IPS-11a (cell line): ENCODE measurements at regions not wholly inside any gene's neighbourhood (a gene's known extent, or its start where the extent isn't known, plus 50 kb on each side); places are given as distances from the start of the nearest gene placed in this dataset.
"Not testable (repeated sequence)": the region's sequence is repeated elsewhere in the genome, so short reads cannot be mapped to it uniquely, and the experiment has no call there.

ENCODE experiments used
- H3K4me3 ChIP-seq: one replicate; pipeline ENCODE4 v1.5.1; 2013; ENCODE audit warnings: low read depth, low read length, control low read depth

DNA sequence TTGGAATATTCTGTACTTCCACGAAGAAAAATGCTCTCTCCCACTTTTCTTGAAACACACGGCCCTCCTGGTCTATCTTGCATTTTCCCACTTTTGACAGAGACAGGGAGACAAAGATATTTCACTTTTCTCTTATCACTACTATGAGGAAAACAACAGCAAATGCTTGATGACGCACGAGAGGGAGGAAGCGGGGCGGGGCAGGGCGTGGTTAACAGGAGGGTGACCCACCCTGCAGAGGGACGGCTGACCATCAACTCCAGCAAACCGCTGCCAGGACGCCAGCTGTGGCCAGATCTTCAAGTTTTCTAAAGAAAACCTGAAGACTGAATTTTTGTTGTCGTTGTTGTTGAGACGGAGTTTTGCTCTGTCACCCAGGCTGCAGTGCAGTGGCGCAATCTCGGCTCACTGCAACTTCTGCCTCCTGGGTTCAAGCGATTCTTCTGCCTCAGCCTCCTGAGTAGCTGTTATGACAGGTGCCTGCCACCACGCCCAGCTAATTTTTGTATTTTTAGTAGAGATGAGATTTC, 63.8 kb downstream of the NSUN5 start:
- H3K4me3 ChIP-seq, result not testable (repeated sequence)

DNA sequence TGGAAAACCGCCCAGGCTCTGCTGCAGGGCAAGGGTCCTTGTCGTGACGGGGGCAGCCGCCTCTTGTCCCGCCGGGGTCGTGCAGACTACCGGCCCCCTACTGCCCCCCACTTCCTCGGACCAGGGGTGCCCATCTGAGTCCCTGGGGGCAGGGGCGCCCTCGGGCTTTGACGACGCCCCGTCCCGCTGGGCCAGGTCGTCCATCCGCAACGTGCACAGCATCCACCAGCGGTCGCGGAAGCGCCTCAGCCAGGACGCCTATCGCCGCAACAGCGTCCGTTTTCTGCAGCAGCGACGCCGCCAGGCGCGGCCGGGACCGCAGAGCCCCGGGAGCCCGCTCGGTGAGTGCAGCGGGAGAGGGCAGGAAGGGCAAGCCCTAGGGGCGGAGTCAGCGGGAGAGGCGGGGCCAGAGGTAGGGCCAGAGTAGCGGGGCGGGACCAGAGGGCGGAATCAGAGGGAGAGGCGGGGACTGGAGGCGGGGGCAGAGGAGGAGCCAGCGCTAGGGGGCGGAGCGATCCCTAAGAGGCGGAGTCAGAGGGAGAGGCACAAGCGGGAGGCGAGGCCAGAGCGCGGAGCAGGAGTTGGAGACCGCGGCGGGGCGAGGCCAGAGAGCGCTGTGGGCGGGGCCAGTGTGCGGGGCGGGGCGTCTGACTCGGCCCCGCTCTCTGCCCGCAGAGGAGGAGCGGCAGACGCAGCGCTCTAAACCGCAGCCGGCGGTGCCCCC, 73.5 kb downstream of the NSUN5 start:
- not testable (repeated sequence) for H3K4me3 ChIP-seq

DNA sequence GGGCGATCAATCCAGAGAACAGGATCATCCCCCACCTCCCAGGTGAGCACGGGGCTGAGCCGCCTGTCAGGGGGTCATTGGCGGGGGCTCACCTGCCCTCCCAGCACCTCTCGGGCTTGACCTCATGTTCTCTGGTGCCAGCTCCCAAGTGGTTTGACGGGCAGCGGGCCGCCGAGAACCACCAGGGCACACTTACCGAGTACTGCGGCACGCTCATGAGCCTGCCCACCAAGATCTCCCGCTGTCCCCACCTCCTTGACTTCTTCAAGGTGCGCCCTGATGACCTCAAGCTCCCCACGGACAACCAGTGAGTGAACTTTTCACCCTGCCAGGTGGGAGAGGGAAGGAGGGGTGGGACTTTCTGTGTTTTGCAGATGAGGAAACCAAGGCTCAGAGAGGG, 82.9 kb downstream of the NSUN5 start:
- H3K4me3 ChIP-seq, result not testable (repeated sequence)

DNA sequence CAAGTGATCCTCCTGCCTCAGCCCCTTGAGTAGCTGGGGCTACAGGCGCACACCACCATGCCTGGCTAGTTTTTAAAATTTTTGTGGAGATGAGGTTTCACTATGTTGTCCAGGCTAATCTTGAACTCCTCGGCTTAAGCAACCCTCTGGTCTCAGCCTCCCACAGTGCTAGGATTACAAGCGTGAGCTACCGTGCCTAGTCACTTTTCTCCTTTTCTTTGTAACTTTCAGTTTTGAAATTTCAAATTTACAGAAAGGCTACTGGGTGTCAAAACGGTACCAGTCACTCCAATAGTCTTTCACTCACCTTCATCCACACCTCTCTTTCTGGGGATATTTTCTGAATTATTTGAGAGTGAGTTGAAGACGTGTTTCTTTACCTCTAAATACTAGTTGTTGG, 86.9 kb downstream of the NSUN5 start:
- not testable (repeated sequence) for H3K4me3 ChIP-seq

DNA sequence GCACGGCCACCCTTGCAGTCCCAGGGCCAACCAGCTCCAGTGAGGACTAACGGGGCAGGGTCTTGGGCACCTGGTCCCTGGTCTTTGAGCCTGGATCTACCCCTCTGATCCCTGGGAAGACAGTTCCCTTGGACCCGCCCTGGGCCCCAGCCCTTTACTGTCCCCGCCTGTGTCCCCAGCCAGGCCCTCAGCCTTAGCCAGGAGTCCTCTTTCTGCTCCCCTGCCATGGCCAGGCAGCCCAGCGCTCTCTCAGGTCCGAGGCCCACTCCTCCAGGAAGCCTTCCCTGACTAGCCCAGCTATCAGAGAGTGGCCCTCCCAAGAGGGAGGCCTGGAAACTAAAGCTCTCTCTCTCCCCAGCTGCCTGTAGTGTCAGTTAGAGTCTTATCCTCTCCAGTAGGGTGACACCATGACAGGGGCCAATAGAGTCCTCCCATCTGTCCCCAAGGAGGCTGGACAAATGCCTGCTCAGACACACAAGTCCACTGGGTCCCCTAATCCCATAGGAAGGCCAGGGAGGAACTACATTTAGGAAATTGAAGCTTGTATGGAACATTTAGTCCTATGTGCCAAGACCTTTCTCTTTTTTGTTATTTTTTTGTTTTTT, 87.8 kb downstream of the NSUN5 start:
- not testable (repeated sequence) for H3K4me3 ChIP-seq

DNA sequence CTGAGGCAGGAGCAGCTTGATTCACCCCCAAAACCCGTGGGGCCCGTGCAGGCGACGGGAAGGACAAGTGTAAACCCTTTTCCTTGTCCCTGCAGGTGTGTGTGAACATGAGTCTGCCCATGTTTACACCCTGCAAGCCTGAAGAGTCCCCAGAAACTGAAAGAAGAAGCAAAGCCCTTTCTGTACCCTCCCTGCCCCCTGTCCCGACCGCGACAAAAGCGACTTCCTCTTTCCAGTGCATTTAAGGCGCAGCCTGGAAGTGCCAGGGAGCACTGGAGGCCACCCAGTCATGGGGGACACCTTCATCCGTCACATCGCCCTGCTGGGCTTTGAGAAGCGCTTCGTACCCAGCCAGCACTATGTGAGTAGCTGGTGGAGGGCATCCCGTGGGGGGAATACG, 88.3 kb downstream of the NSUN5 start:
- H3K4me3 ChIP-seq, result not testable (repeated sequence)

DNA sequence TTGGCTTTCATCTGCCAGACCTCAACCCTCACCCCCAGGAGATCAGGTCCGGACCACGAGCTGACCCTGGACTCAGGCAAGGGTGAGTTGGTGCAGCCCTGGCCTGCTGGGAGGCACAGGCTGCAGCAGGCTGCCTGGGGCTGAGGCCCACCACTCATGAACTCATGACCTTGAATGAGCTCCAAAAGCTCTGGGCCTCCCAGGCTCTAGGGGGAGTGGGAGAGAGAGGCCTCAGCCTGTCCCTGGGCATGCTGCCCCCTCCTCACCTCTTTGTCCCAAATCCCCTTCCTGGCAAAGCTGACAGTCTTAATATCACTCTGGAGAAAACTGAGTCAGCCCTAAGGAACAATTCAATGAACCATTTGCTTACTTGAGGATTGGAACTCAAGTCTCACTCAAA, 89.8 kb downstream of the NSUN5 start:
- H3K4me3 ChIP-seq, result not testable (repeated sequence)

DNA sequence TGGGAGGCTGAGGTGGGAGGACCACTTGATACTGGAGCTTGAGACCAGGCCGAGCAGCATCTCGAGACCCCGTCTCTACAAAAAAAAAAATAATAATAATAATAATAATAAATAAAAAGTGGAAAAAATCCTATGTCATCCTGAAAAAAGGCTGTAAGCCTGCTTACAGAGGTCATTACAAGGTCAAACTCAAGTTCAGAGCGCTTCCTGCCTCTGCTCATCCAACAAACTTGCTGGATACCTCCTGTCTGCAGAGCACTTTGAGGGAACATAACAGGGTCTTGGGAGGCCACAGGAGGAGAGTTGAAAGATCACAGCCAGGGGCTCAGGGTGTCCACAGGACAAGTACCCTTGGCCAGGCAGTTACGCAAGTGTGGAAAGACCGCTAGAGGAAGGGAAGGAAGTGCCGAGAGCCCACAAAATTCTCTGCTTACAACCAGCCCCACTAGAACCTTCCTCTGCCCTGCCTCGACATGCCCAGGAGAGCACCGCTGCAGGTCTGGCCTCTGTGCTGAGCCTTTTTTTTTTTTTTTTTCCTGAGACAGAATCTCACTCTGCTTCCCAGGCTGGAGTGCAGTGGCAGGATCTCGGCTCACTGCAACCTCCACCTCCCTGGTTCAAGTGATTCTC, 92.5 kb downstream of the NSUN5 start:
- H3K4me3 ChIP-seq, result not testable (repeated sequence)

DNA sequence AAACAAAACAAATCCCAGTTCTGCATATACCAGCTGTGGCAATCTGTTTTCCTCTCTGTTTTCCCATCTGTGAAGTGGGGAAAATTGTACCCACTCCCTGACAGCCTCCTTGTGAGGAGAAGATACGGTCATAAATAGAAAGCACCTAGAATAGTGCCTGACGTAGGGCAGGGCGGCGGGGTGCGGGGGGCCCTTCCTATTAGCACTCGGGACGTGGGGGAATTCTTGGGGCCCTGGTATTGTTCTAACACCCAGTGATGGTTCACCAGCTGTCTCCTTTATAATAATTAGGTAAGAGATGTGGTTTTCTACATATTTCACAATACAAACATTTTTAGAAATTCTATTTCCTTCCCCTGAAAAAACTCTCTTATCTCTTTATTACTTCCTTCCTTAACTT, 93.4 kb downstream of the NSUN5 start:
- not testable (repeated sequence) for H3K4me3 ChIP-seq

DNA sequence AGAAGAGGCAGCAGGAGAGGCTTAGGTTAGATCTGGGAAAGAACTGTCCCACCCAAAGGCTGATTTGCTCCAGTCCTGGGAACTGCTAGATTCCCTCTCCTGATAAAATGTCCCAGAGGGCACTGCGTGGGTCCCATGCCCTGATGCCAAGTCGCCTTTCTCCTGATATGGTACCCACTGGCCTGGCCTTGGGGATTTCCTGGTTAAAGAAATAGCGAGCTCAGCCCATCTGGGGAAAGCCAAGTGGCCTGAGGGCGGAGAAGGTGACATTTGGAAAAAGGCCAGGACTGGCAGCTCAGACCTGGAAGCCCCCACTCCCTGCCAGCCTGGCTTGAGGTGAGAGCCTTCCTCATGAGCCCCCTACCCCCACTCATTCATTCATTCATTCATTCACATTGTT, 94.2 kb downstream of the NSUN5 start:
- H3K4me3 ChIP-seq, result not testable (repeated sequence)

DNA sequence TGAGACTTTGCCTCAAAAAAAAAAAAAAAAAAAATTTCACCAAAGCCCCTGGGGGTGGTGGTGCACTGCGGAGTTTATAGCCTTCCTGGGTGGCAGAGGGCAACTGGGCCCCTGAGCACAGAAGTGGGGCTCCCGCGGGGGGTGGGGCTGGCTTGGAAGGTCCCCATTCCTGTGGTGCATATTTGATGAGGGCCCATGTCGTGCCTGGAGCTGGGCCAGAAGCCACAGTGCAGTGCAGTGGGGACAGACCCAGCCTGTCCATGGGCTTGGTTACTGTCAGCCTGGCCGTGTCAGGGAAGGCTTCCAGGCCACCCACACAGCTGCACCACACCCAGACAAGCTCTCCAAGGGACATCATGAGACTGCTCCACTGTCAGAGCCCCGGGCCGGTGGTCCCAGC, 95.5 kb downstream of the NSUN5 start:
- not testable (repeated sequence) for H3K4me3 ChIP-seq

DNA sequence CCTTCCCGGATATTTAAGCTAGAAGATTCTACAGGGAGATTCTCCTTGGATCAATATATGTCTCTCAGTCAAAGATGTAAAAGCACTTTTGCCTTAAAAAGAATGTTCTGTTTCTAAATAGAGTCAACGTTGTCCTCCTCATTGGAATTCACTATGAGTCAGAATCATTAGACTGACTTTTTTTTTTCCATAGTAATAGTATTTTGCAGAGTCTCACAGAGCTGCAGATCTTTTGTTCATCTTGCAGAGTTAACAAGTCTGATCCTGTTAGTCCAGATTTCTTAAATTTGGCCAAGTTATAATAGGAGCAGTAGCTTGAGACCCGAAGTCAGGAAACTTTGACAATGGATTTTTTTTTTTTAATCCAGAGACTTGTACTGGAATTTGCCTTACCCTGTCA, 103.0 kb downstream of the NSUN5 start:
- H3K4me3 ChIP-seq, result not testable (repeated sequence)

DNA sequence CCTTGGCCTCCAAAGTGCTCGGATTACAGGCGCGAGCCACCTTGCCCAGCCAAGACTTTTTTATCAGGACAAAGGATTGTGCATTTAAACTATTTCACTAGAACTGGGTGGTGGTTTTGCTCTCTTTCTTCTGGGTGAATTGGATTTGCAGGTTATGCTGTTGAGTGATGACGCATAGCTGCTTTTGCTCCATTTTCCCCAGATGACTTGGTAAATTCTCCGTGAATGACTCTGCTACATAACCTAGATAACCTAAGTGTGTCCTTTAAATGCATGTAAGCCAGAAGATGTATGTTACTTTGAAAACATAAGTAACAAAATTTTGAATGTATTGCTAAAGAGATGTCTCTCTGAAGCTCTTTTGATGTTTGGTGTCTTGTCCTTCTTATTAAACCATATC, 103.7 kb downstream of the NSUN5 start:
- not testable (repeated sequence) for H3K4me3 ChIP-seq

DNA sequence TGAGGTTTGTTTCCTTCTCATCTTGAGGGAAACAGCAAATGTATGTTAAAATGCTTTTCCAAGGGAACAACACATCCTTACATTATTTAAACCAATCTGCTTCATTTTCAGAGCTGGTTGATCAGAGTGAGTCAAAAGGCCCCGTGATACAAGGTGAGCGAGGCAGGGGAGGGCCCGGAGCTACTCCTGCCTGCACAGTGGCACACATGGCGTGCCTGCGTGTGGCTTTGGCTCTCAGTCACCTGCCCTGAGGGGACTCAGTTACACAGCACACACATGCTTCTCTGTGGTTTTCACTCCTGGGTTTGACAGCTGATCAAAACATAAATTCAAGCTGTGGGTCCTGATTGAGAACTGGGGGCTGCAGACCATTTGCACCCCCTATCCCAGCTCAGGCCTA, 105.3 kb downstream of the NSUN5 start:
- H3K4me3 ChIP-seq, result not testable (repeated sequence)

DNA sequence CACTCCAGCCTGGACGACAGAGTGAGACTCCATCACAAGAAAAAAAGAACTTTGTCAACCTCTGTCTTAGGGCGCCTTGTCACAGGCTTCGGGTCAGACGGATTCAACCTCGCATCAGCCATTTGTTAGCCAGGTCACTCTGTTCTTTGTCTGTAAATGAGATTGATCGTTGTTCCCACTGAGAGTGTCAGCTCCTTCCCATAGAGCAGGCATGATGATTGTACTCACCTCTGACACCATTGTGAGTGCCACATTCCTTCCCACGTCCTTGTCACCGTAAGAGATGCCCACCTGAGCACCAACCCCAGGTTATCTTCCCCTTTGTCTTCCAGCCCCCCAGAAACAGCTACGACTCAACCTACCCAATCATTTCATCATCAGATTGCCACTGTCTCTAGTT, 107.4 kb downstream of the NSUN5 start:
- H3K4me3 ChIP-seq, result not testable (repeated sequence)

DNA sequence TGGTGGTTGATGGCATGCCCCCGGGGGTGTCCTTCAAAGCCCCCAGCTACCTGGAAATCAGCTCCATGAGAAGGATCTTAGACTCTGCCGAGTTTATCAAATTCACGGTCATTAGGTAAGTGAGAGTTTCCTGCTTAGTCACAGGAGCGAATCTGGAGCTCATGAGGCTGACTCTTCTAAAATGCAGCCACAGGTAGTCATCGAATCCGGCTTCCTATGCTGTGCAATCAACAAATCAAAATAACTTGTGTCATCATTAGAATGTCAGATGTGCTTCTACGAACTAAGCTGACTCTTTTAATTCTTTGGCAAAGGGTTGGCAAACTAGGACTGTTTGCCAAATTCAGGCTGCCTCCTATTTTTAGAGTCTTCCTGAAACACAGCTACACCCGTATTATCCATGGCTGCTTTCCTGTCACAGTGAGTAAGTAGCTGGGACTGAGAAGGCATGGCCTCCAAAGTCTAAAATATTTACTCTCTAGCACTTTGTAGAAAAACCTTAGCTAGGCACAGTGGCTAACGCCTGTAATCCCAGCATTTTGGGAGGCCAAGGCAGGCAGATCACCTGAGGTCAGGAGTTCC, 108.0 kb downstream of the NSUN5 start:
- not testable (repeated sequence) for H3K4me3 ChIP-seq

DNA sequence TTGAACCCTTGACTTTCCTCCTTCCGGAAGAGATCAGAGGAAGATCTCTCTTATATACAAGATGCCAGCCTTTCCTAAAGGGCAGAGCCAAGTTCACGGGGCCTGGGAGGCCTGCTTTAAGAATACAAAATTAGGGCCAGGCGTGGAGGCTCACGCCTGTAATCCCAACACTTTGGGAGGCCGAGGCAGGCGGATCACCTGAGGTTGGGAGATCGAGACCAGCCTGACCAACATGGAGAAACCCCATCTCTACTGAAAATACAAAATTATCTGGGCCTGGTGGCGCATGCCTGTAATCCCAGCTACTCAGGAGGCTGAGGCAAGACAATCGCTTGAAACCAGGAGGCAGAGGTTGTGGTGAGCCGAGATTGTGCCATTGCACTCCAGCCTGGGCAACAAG, 108.2 kb upstream of the SPDYE9 start:
- H3K4me3 ChIP-seq, result not testable (repeated sequence)

DNA sequence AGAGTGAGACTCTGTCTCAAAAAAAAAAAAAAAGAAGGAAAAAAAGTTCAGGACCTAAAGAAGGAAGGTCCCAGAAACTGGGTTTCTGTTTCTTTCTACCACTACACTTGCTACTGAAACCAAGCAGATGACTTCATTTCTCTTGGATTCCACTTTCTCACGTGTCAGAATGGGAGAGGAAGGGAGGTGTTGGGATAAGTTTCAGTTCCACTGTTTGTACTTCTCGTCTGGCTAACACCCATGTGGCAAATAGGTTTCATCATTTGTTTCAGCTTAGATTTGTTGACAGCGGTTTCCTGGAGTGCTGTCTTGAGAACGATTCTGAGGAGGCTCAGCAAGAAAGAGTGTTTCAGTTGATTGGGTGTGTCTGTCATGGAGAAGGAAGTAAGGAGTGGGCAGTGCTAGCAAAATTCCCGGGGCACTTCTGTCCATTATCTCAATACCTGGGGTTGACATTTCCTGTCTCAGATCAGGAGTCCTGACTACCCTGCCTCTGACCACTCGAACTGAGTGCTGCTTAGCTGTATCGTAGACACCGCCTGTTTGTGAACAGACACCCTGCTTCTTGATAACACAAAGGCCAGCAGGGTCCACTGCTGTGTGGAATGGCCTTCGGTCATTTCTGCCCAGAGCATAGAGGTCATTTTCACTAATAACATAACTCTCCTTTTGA, 104.8 kb upstream of the SPDYE9 start:
- not testable (repeated sequence) for H3K4me3 ChIP-seq

DNA sequence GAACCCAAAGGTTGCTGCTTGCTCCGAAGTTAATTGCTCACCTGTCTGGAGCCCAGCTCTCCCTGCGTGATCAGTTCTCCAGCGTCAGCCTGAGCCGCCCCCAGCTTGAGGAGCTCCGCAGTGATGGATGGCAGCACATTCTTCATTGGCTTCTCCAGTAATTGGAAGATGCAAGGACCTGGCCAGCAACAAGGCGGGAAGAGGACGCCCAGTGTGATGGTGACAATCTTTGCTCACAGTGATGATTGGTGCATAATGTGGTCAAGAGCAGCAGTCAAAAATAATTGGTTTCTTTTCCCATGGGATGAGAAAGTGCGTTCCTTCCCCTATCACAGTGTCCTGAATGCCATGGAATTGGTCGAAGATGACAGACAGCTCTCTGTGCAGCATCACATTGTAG, 102.4 kb upstream of the SPDYE9 start:
- not testable (repeated sequence) for H3K4me3 ChIP-seq

DNA sequence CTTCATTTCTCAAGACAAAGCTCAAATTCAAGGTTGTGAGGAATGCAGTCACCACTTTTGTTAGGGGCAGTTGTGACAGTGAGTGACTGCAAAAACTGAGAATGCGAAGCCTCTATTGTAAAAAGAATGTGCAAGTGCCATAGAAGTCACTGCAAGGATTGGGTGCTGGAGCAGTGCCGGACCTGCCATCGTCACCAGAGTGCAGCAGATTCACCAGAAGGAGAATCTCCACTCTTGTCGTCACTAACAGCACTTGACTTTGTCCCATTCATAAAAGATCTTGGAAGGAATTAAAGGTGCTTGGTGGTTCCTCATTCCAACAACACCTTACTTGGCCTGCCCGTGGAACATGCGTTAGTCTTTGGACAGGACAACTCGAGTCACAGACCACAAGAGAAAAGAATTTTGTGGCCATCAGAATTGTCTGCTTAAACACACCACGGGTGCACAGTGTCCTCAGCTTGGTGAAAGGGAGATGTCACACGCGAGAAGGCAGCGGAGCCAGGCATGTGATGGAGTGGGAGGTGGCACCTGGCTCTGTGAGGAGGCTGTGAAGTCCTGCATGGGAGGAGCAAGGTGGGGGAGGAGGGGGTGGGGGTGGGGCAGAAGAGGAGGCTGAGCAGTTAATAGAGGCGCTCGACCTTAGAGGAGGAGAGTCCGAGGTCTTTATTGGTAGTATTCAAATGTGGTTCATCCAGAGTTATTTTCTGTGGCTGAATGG, 100.9 kb upstream of the SPDYE9 start:
- H3K4me3 ChIP-seq, result not testable (repeated sequence)

DNA sequence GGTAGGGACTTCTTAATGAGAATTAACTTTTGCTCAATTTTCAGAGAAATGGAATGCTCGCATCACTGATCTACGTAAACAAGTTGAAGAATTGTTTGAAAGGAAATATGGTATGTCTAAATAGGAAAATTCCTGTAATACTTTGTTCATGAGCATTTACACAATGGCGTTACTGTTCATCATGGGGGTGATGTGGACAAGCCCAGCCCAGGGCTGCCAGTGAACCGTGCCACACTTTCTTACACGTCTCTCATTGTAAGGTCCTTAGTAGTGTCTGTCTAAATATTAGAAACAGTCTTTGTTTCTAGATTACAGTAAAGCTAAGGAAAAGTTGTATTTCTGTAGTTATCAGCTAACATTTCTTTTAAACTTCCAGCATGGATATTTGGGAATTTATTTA, 91.0 kb upstream of the SPDYE9 start:
- not testable (repeated sequence) for H3K4me3 ChIP-seq
